TTC549 (cell line): ENCODE measurements at regions not wholly inside any gene's neighbourhood (a gene's known extent, or its start where the extent isn't known, plus 50 kb on each side); places are given as distances from the start of the nearest gene placed in this dataset.

ENCODE experiments used
- FAIRE-seq: peaks from 2 replicates; lab custom pipeline; 2012; peaks lifted over from hg19 to GRCh38; lab: Jason Lieb, UNC

DNA sequence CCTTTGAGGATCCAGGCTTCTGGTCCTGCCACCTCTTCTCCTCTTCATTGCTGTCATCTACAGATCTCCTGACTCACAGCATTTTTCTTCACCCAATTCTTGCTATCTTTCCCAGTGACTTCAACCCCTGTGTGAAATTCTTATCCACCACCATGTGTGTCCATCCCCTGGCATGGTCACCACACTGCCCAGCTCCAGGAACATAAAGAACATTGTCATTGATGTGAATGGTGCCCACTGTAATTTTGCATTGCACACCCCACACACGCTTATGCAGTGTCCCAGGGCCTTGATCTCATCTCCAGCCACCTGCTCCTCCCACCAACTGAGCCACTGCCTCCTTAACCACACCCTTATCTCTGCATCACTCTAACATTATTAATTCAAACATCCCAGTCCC is 85.3 kb downstream of the C1D start:
- no peak for FAIRE-seq

DNA sequence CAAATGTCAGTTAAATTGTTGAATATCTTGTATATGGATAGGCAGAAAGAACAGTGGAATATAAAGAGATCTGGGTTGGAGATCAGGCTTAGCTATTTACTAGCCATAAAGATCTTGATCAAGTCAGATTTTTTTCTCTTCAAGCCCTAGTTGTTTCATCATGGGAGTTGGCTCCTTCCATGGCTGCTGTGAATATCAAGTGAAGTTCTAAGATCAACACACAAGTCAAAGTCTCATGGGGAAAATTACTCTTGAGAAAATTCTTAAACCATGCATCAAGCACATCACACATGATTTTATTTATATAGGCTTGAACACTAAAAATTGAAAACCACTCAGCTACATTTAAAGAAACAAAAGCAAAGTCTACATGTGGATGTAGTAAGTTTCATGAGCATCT is 79.8 kb downstream of the C1D start:
- no peak for FAIRE-seq

GRCh38 chr2:67984600-67984999 is 78.2 kb downstream of the C1D start:
- no peak for FAIRE-seq

- FAIRE-seq, result no peak
Measured at GRCh38 chr2:67985586-67985985, 77.2 kb downstream of the C1D start.

- no peak for FAIRE-seq
Measured at GRCh38 chr2:67986258-67986657, 76.5 kb downstream of the C1D start.
